22Rv1 (cell line): ENCODE measurements at regions not wholly inside any gene's neighbourhood (a gene's known extent, or its start where the extent isn't known, plus 50 kb on each side); places are given as distances from the start of the nearest gene placed in this dataset.

Experiments used
- ZFX ChIP-seq: fragments of 450-650 bp; IDR thresholded peaks from 2 replicates; pipeline ENCODE4 v1.6.1; 2017; ENCODE audit warnings: antibody characterized with exemption, borderline replicate concordance
- TF ChIP-seq, protein P1 (sequence below): fragments of 450-650 bp; IDR thresholded peaks from 2 replicates; pipeline ENCODE4 v1.5.1; 2017; ENCODE audit warnings: mild to moderate bottlenecking

DNA sequence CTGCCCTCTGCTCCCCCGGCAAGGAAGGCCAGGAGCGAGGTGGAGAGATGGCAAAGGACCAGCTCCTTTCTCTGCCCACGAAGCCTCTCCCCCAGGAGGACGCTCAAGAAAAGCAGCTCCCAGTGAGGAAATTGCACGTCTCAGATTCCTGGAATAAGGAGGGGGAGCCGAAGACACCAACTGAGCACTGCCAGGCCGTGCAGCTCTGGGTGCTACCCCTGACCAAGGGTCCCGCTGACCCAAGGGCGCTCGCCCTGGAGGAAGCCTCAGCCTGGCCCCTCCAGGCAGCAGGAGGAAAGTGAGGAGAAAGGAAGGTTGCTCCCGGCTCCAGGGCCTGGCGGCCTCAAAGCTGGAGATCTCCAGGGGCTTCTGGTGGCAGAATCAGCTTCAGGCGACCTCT lies 174.1 kb upstream of the SFSWAP start:
- TF ChIP-seq ZFX, result no peak
- TF ChIP-seq, protein P1, sequence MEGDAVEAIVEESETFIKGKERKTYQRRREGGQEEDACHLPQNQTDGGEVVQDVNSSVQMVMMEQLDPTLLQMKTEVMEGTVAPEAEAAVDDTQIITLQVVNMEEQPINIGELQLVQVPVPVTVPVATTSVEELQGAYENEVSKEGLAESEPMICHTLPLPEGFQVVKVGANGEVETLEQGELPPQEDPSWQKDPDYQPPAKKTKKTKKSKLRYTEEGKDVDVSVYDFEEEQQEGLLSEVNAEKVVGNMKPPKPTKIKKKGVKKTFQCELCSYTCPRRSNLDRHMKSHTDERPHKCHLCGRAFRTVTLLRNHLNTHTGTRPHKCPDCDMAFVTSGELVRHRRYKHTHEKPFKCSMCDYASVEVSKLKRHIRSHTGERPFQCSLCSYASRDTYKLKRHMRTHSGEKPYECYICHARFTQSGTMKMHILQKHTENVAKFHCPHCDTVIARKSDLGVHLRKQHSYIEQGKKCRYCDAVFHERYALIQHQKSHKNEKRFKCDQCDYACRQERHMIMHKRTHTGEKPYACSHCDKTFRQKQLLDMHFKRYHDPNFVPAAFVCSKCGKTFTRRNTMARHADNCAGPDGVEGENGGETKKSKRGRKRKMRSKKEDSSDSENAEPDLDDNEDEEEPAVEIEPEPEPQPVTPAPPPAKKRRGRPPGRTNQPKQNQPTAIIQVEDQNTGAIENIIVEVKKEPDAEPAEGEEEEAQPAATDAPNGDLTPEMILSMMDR, result no peak
